Adrenal gland (tissue), 9 donors: ENCODE measurements at regions not wholly inside any gene's neighbourhood (a gene's known extent, or its start where the extent isn't known, plus 50 kb on each side); places are given as distances from the start of the nearest gene placed in this dataset.
"Not testable (repeated sequence)": the region's sequence is repeated elsewhere in the genome, so short reads cannot be mapped to it uniquely, and the experiment has no call there.

Source experiments
- DNase-seq, 7 donors: peaks; one replicate each; pipeline ENCODE4 v3.0.0-alpha.2; 2019 to 2020
- H3K27ac ChIP-seq, 5 donors: fragments of 200-600 bp; sonication (generic) in 4 of 5; 1 replicate in 3 of 5; 2 replicates in 2 of 5; pipeline versions ENCODE4 v1.5.1 to v1.8.0; 2016 to 2020; ENCODE audit warnings: mild to moderate bottlenecking in 1 of 5
- H3K27me3 ChIP-seq: fragments of 200-600 bp; 2 replicates; pipeline ENCODE4 v1.8.0; 2021
- H3K36me3 ChIP-seq, 2 donors: fragments of 200-600 bp; replicated peaks in 1 of 2; 1 replicate in 1 of 2; 2 replicates in 1 of 2; pipeline versions ENCODE4 v1.5.1 to v1.8.0; 2018 to 2022
- H3K4me1 ChIP-seq, 2 donors: fragments of 200-600 bp; replicated peaks in 1 of 2; 1 replicate in 1 of 2; 2 replicates in 1 of 2; pipeline versions ENCODE4 v1.5.1 to v1.8.0; 2018 to 2021
- H3K4me3 ChIP-seq, 4 donors: fragments of 200-600 bp; sonication (generic) in 3 of 4; one replicate each; pipeline ENCODE4 v1.5.1; 2016 to 2018
- H3K9me3 ChIP-seq, 3 donors: fragments of 200-600 bp; sonication (generic) in 1 of 3; replicated peaks in 1 of 3; 1 replicate in 2 of 3; 2 replicates in 1 of 3; pipeline versions ENCODE4 v1.5.1 to v1.8.0; 2016 to 2021
- CTCF ChIP-seq, 6 experiments: fragments of 450-650 bp in 4 of 6; fragments of 200-600 bp in 2 of 6; sonication (generic) in 1 of 6; IDR thresholded peaks; 1 replicate in 5 of 6; 2 replicates in 1 of 6; pipeline versions ENCODE4 v1.5.1 to v1.8.0; 2016 to 2021; ENCODE audit warnings: antibody characterized with exemption in 6 of 6, mild to moderate bottlenecking in 2 of 6, moderate library complexity in 1 of 6
- POLR2A ChIP-seq, 2 donors: fragments of 450-650 bp; IDR thresholded peaks; one replicate each; pipeline ENCODE4 v1.6.1; 2017; ENCODE audit warnings: antibody characterized with exemption in 2 of 2, mild to moderate bottlenecking in 2 of 2, moderate library complexity in 1 of 2
- WGBS, 4 donors: extraction: QIAGEN DNeasy Blood & Tissue Kit in 2 of 4; methylation state at CpG; one replicate each; pipeline versions ENCODE4 v1.1.5 to v1.1.7; 2013 to 2017; 5-methylcytosine and 5-hydroxymethylcytosine counted together
- intact Hi-C, 2 donors: fragments of 100-400 bp; cut with DNase I; formaldehyde crosslinking; loops; one replicate each; pipeline versions ENCODE4 v1.14.1 to v1.15.0; 2022 to 2023
- donor health status: healthy with polysubstance abuse.
- donor health status: Bipolar disorder and iron deficiency.
- donor health status: DM: yes; HTN: yes; CAD: no.
- donor health status: DM: no; HTN: no; CAD: no.
- donor health status: DM: no; HTN: no; CAD: no.

DNA sequence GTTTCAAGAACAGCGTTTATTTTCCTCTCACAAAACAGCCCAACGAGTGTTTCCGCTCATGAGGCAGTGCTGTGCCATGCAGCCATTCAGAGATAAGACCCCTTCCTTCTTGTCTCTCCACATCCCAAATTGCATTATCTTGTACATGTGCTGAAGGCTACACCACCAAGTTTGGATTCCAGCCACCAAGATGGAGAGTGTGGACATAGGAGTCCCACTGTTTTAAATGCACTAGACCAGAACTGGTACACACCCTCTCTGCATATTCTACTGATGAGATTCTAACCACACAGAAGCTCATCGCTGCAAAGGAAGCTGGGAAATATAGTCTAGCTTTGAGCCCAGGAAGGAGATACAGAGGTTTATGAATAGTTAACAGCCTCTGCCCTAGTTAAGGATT, 509.4 kb downstream of the NFIB start:
- TF ChIP-seq POLR2A (IDR thresholded peaks at IDR 0.05) (no peak), CTCF (IDR thresholded peaks at IDR 0.05) (no peak)
- H3K36me3 ChIP-seq = no peaks in the 10 kb centered on the region
- H3K4me3 ChIP-seq = no peak overlapping the region
- H3K4me1 ChIP-seq = no peaks in the 10 kb centered on the region
- no peak for DNase-seq
- H3K27me3 ChIP-seq = no peaks in the 10 kb centered on the region
- WGBS, 4 donors = 76 to 79% (median 78%) methylated on average over 4 of the region's 4 CpGs
- H3K9me3 ChIP-seq = no peaks in the 10 kb centered on the region
- intact Hi-C loops = no loop called here
- no peak overlapping the region for H3K27ac ChIP-seq

- H3K27ac ChIP-seq = no peak overlapping the region
- H3K4me1 ChIP-seq = no peaks in the 10 kb centered on the region
- 79 to 89% (median 86%) methylated on average over 3 of the region's 3 CpGs for WGBS, 4 donors
- no peaks in the 10 kb centered on the region for H3K27me3 ChIP-seq
- no peak for TF ChIP-seq CTCF (IDR thresholded peaks at IDR 0.05)
- TF ChIP-seq POLR2A (IDR thresholded peaks at IDR 0.05) = no peak
- intact Hi-C loops = no loop called here
- no peak for DNase-seq
- H3K4me3 ChIP-seq = no peak overlapping the region
- no peaks in the 10 kb centered on the region for H3K36me3 ChIP-seq
- H3K9me3 ChIP-seq = no peaks in the 10 kb centered on the region
Observed at GRCh38 chr9:13800776-13801175, 513.2 kb downstream of the NFIB start.

- H3K36me3 ChIP-seq, H3K27ac ChIP-seq, H3K9me3 ChIP-seq, H3K4me3 ChIP-seq, intact Hi-C loops, DNase-seq, H3K27me3 ChIP-seq, H3K4me1 ChIP-seq: not testable (repeated sequence)
- 87 to 96% (median 90%) methylated on average over 2 of the region's 2 CpGs for WGBS, 4 donors
Observed at GRCh38 chr9:13797701-13798100, 516.2 kb downstream of the NFIB start.

- no peak for DNase-seq
- no peak overlapping the region for H3K27ac ChIP-seq
- TF ChIP-seq POLR2A (IDR thresholded peaks at IDR 0.05) = no peak
- TF ChIP-seq CTCF (IDR thresholded peaks at IDR 0.05) = no peak
- no peak overlapping the region for H3K4me3 ChIP-seq
- intact Hi-C loops = no loop called here
- H3K9me3 ChIP-seq = no peaks in the 10 kb centered on the region
- H3K27me3 ChIP-seq = no peaks in the 10 kb centered on the region
- H3K36me3 ChIP-seq = no peaks in the 10 kb centered on the region
- WGBS, 4 donors = 69 to 78% (median 73%) methylated on average over 2 to 4 of the region's 4 CpGs
- H3K4me1 ChIP-seq = peaks cover 0 to under 1% of the 10 kb centered on the region in 2 donors
Observed at GRCh38 chr9:13791816-13792215, 512.3 kb upstream of the MPDZ start.

DNA sequence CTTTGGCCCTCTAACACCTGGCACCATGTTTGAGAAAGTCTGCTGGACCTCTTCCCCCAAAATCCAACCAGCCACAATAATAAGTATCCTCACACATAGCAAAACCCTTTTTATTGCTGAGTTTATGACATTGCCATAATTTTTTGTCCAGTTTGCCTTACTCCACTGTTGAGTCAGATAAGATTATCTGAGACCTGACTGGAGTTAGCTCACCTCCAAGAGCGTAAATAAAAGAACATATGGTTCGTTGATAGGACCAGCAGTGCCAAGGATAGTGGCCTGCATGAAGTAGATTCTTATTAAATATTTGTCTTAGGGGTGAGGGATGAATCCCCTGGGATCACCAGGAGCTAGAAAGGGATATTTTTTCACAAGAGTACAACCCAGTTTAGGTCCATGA, 510.6 kb upstream of the MPDZ start:
- intact Hi-C loops = no loop called here
- WGBS, 4 donors = 64 to 78% (median 71%) methylated on average over 2 of the region's 2 CpGs
- no peaks in the 10 kb centered on the region for H3K9me3 ChIP-seq
- H3K4me1 ChIP-seq = peaks cover 0 to 4% of the 10 kb centered on the region in 2 donors
- DNase-seq = no peak
- no peaks in the 10 kb centered on the region for H3K27me3 ChIP-seq
- H3K36me3 ChIP-seq = no peaks in the 10 kb centered on the region
- TF ChIP-seq POLR2A (IDR thresholded peaks at IDR 0.05) (no peak), CTCF (IDR thresholded peaks at IDR 0.05) (no peak)
- no peak overlapping the region for H3K4me3 ChIP-seq
- no peak overlapping the region for H3K27ac ChIP-seq
